LNCaP clone FGC (cell line): ENCODE measurements at regions not wholly inside any gene's neighbourhood (a gene's known extent, or its start where the extent isn't known, plus 50 kb on each side); places are given as distances from the start of the nearest gene placed in this dataset.
"Not testable (repeated sequence)": the region's sequence is repeated elsewhere in the genome, so short reads cannot be mapped to it uniquely, and the experiment has no call there.

ENCODE experiments used
- DNase-seq: peaks from one replicate; pipeline ENCODE4 v3.0.0-alpha.2; 2011; ENCODE audit warnings: low read depth
- H3K4me3 ChIP-seq: 2 replicates; pipeline ENCODE4 v1.5.1; 2011; ENCODE audit warnings: mild to moderate bottlenecking, low read depth, low read length, control low read depth
- TF ChIP-seq, protein P1 (sequence below): IDR thresholded peaks from 2 replicates; pipeline ENCODE4 v1.5.1; 2012; ENCODE audit warnings: mild to moderate bottlenecking; ENCODE audit not compliant: control insufficient read depth, insufficient read depth; ENCODE audit errors: extremely low read depth

DNA sequence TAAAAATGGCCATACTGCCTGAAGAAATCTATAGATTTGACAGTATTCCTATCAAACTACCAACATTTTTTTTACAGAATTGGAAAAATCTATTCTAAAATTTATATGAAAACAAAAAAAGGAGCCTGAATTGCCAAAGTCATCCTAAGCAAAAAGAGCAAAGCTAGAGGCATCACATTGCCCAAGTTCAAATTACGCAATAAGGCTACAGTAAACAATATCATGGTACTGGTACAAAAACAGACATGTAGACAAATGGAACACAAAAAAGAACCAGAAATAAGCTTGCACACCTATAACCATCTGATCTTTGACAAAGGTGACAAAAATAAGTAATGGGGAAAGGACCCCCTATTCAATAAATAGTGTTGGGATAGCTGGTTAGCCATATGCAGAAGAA is 50.2 kb upstream of the THSD7B start:
- TF ChIP-seq, protein P1, sequence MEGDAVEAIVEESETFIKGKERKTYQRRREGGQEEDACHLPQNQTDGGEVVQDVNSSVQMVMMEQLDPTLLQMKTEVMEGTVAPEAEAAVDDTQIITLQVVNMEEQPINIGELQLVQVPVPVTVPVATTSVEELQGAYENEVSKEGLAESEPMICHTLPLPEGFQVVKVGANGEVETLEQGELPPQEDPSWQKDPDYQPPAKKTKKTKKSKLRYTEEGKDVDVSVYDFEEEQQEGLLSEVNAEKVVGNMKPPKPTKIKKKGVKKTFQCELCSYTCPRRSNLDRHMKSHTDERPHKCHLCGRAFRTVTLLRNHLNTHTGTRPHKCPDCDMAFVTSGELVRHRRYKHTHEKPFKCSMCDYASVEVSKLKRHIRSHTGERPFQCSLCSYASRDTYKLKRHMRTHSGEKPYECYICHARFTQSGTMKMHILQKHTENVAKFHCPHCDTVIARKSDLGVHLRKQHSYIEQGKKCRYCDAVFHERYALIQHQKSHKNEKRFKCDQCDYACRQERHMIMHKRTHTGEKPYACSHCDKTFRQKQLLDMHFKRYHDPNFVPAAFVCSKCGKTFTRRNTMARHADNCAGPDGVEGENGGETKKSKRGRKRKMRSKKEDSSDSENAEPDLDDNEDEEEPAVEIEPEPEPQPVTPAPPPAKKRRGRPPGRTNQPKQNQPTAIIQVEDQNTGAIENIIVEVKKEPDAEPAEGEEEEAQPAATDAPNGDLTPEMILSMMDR: no peak
- no peak overlapping the region for H3K4me3 ChIP-seq
- no peak for DNase-seq

DNA sequence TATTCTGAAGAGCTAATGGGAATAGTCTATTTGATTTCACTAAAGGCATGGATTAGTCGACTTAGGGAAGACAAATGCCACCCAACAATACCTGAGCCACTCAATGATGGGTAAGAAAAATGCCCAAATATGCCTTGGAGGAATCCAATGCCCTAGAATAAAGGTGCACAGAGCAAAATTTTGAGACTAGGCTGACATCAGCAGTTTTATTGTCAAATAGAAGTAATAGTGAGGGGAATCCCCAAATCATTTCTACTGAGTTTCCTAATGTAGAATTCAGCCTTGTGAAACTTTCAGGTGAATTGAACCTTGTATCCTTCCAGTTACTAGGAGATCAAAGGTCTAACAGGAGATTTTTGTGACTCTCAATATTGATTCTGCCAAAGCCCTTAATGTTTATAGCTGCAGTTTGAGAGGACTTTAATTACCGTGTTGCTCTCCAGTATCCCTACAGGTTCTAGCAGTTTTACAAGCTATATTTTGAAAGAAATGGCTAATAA is 50.8 kb upstream of the THSD7B start:
- DNase-seq: no peak
- TF ChIP-seq, protein P1: no peak
- no peak overlapping the region for H3K4me3 ChIP-seq

DNA sequence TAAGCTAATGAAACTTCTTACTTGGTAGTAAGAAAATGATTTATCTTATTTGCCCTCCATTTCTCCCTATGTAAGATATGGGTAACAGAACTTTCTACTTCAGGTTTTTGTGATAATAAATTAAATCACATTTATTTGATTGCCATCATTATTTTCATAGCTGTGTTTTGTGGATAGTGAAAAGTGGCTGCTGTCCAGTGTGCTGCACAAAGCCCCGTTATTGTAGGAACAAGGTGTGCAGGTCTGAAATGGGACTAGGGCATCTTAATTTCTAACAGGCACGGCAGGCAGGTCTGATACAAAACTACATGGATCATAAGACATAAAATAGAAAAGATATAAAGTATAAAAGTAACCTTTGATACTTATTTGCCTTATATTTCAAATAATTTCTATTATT is 51.6 kb upstream of the THSD7B start:
- H3K4me3 ChIP-seq: no peak overlapping the region
- TF ChIP-seq, protein P1: no peak
- DNase-seq: no peak

DNA sequence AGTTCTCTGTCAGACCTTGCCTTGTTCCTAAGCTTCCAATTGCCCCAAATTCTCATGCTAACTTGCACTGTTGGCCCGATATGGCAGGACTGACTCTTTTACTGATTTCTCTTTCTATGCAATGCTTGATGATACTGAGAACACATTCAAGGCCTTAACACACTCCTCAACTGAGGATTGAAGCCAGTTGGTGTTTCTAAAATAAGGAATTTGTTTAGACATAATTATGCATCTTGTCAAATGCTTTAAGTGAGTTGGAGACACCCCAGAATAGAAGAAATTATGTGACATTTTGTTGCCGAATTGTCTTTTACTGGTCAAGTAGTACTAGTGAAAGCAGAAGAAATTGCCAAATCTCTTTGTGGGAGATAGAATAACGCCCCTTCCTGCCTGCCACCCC is 60.0 kb upstream of the THSD7B start:
- H3K4me3 ChIP-seq: no peak overlapping the region
- no peak for DNase-seq
- TF ChIP-seq, protein P1: no peak

DNA sequence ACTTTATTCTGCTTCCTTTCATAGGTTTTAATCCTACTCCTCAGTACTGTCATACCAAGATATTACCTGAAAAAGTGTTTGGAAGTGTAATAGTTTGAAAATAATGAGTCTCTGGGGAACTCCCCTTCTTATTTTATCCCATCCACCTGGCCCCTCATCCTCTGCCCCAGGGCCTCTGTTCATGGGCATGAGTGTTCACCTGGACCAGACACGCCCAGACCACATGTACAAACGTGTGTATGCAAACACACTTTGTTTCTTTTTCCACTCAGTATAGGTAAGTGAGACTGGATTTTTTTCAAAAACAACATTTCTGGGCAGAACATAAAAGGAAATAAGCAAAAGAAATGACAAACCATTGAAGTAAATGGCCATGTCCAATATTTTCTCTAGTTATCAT is 62.1 kb upstream of the THSD7B start:
- DNase-seq: no peak
- TF ChIP-seq, protein P1: no peak
- no peak overlapping the region for H3K4me3 ChIP-seq

DNA sequence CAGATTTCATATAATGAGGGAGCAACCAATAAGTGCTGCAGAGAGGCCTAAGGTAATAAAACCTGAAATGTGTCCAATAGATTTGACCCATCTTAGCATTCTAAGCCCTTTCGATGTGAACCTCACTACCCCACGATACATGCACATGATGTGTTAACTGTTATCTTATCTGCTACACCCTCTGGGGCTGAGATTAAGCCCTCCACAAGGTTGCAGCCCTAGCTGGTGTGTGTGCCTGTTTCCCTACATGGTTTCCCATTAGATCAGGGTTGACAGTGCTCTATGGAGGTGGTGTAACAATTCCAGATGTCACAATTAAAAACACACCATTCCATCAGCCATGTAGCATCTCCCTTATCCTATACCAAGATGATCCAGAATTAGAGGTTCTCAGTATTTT is 68.9 kb upstream of the THSD7B start:
- TF ChIP-seq, protein P1: no peak
- no peak overlapping the region for H3K4me3 ChIP-seq
- DNase-seq: no peak

DNA sequence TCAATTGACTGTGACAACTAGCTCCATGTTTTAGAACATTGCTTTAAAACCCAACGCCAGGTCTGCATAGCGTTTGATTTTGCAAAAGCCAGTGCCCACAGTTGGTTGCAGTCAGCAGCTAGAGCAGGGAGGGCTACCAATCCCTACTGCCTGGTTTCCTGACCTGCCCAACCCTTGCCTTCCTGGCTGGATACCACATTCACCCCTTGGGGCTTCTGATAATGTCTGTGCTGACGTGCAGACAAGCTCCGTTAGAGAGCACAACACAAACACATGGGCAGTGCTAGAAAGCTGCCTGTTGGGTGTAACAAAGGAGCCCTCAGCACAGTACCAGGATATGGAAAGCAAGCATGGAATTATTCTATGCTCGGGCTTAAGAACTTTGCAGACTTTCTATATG is 71.4 kb upstream of the THSD7B start:
- DNase-seq: no peak
- H3K4me3 ChIP-seq: no peak overlapping the region

DNA sequence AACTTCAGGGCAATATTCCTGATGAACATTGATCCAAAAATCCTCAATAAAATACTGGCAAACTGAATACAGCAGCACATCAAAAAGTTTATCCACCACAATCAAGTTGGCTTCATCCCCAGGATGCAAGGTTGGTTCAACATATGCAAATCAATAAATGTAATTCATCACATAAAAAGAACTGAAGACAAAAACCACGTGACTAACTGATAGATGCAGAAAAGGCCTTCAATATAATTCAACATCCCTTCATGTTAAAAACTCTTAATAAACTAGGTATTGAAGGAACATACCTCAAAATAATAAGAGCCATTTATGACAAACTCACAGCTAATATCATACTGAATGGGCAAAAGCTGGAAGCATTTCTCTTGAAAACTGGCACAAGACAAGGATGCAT is 85.3 kb upstream of the THSD7B start:
- DNase-seq, H3K4me3 ChIP-seq: not testable (repeated sequence)

More for the DNA sequence above, 71.4 kb upstream of the THSD7B start:
- TF ChIP-seq, protein P1: no peak
